ENCODE measurements at regions not wholly inside any gene's neighbourhood (a gene's known extent, or its start where the extent isn't known, plus 50 kb on each side); places are given as distances from the start of the nearest gene placed in this dataset.

DNA sequence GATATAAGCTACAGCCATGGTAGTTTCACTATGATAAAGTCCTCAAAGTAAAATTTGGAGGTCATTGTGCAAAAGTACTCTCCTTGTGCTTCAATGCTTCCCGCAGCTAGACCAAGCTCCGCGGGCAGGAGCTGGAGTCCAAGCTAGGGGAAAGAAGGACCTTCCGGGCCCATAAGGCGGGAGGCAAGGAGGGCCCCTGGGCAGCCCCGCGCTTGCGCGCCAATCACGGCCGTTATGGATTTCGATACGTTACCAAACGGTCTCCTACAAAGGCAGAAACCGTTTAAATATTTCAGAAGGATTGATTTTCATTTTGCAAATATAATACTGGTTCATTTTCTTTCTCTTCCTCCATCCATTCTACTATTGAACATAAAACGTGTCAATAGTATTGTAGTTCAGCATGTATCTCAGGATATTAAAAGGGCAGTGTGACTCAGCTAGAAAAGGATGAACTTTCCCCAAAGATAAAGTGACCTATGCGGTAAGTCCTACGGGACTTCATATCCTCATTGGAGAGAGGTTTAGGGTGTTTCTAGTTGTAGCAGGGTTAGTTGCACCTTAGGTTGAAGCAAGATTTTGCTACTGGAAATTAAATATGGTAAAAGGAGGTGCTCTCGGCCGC lies 128.0 kb downstream of the KIF20B start:
- DNase-seq: no peak

DNA sequence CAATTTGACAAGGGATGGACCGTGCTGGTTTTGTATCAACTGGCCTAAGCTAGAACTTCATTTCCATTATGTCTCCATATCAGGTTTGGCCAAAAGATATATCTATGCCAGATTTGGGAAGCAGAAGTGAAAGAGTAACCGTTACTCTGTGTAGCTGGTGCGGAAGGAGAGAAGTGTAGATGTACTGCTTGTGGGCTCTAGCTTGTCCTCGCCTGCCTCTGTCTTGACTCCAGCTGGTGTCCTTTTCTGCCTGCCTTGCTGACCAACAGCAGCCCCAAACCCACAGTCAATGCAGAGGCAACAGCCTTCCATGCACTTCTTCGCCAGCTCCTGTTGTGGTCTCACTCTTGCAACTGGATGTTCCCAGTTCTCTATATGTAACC lies 128.5 kb downstream of the KIF20B start:
- no peak for DNase-seq

DNA sequence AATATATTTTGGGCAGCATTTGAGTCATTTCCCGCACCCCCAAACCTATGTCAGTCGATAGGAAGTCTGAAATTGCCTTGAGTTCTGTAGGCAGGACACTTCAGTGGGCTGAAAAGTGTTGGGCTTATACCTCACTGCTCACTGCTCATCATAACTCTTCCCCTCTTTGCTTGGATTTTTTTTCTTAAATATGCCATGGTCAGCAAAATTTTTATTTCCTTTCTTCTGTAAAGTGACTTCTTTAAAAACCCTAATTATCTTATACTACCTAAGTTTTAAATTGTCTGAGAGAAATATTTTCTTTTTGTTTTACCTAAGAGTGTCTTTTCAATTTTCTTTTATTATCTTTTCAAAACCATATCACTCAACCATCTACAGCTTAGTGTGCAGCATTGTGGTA lies 129.2 kb downstream of the KIF20B start:
- DNase-seq: no peak

DNA sequence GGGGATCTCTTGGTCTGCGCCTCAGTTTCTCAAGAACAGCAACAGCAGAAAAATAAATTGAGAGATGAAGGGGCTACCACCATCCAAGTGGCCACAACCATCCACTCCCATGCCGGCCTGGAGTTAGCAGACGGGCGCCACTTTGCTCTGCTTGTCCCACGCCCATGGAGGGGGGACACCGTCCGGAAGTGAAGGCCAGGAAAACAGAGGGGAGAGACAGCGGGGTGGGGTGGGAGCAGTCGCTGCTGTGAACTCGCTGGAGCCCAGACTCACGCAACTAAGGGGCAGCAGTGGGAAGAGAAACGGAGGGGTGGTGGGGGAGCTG lies 135.4 kb downstream of the KIF20B start:
- no peak for DNase-seq

DNA sequence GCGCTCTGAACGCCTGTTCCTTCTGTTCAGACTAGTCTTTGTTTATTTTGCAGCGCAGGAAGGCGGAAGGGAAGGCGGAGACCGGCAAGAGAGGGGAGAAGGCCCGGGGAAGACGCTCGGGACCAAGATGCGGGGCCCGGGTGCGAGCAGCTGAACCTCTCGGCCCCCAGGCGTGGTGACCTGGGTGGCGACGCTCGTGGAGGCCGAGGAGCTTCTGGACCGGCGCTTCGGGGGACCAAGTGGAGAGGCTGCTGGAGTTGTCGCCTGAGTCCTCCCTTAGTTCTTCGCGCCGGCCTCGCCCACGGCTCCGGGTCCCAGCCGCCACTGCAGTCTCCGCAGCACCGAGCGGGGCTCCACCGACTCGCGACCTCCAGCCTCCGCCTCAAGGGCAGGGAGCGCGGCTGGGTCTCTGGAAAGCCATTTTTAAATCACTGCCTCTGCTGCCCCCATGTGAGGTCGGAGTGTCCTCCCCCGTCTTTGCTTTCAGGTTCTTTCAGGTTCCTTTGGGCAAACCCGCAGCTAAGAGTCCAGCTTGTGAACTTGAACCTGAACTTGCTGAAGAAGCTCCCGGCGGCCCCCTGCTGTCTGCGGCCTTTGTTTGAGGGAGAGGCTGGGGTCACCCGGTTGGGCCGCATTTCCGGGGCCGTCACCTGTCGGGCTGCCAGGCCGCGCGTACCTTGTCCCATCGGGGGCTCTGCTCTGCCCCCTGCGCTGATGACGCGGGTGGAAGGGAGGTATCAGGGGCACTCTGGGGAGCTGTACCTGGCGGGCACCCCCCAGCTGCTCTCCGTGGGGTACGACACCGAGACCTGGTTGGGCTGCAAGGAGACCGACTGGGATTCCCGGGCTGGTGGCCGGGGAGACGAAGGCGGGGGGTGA lies 136.0 kb downstream of the KIF20B start:
- peak; percentile 67 for DNase-seq

DNA sequence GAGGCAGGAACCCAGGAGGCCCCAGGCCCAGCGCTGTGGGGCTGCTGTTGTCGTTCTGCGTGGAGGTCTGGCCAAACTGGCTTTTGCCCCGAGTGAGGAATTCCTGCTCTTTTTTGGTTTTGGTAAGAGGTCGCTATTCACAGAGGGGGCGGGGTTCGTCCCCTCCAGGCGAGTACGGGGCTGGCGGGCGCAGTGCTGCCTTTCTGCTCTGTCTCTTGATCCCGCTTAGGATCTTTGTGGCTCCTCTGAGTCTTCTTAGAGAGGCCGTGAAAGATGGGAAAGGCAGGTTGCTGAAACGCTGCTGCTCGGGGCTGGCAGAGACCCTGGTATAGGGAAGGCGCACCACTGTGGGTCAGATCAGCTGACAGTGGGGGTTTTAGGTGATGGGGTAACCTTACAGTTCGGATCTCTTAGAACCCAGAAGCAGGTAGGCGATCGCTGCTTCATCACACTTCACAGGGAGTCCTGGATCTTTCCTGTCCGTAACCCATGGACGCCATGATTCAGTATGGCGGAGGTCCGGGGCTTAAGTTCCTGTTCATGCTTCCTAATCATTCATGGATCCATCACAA lies 136.7 kb downstream of the KIF20B start:
- DNase-seq: no peak

DNA sequence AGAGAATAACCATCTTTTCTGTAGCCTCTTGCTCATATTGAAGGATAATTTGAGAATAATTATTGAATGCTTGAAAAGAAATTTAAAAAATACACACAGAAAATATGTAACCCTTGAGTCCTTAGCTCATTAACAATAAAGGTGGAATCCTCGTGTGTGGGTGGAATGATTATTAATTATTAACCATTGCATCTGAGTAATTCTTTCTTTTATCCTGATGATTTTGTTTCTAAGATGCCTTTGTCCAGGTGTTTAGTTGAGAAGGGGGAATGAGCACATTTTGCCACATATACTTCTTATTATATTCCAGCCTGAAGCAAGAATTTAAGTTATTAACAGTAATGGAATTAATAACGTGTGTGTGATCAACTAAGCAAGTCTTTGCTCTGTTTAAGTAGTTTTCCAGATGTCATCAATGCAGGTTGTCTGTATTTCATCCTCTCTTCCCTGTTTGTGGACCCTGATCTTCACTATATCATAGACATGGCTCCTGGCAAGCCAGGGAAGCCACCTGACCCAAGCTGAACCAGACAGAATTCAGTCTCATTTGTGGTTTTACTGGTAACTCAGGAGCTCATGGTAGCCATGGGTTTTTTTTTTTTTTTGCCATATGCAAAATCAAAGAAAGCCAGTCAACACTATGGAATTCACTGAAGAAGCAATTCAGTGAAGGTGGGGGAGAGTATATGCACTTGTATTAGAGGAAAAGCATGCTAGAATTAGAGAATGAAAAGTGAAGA lies 144.3 kb downstream of the KIF20B start:
- no peak for DNase-seq

DNA sequence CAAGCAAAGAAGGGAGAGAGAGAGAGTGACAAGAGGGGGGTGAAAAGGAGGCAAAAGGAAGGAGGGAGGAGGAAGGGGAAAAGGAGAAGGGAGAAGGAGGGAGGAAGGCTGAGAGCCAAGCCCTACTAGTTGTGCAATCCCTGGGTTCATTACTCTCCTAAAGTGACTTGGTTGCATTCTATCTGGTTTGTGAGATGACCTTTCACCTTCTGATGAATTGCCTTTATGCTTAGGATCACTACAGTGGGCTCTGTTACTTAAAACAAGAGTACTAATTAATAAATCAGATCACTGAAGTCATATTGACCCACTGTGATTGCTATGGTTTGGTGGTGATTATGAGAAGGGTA lies 144.9 kb downstream of the KIF20B start:
- DNase-seq: no peak

DNA sequence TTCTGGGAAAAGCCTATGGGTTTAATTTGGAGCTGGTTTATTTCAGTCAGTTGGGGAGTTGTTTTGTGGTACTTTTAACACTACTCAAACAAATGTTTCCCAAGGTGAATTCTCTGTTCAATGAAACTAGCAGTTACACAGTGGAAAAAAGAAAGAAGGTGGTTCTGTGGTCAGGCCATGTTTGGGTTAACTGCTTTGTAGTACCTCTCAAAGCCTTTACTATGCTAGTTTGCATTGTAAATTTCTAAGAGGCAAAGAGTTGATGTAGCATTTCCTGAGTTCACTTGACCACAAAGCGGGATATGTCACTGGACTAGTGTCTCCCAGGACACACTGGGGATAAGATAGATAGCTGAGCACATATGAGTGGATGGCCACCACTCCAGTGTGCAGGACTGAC lies 145.4 kb downstream of the KIF20B start:
- no peak for DNase-seq

DNA sequence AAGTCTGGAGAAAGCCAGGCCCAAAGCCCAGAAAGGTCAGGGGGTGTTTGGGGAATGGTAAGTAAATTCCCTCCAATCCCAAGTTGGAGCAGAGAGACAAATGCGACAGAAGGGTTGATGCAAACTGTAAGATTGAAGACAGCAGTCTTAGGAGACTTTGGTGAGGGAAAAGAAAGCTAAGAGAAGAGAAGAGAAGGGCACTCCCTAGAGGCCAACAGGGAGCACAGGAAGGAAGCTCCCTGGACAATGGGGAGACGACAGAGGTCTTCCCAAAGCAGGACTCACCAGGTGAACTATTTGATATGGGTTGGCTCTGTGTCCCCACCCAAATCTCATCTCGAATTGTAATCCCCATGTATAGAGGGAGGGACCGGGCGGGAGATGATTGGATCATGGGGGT lies 151.5 kb downstream of the KIF20B start:
- DNase-seq: no peak

DNA sequence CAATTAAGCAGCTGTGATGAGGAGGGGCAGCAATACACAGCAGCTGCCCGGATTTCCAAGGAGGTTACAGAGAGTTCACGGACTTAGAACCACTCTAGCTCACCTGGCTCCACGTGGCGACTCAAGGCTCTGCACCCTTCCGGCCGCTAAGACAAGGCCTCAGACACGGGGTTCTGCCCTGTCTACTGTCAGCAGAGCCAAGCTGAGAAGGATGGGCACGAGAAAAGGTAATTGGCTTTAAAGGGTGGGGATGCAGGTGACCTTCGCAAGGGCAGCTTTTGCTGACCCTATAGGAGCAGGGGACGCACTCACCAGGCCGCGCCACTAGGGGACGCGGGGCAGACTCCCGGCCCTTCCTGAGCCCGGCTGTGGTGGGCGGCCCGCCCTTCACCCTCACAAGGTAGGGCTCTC lies 152.4 kb downstream of the KIF20B start:
- no peak for DNase-seq

DNA sequence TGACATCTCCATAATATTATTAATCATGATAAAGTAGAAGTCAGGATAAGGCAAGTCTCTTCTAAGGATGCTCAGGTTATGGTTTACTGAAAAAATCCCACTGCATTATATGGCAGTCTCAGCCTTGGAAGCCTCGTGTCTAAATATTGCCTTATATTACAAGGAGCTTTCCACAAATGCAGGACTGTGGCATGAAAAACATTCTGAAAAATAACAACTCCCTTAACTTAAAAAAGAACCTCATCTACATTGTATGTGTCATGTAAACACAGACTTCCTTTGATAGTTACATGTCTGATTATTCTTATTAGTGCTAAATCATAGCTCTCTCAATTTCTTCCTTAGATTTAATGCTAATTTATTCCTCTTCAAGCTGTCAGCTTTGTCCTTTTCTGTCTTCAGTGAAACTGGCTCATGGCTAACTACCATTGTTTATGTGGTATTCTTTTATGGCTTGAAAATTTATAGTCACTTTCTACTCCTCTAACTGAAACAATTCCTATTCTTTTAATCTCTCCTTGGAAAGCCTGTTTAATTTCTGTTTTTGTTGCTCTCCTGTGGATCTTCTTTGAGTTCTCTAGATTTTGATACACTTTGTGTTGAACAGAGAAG lies 156.1 kb downstream of the KIF20B start:
- DNase-seq: no peak

DNA sequence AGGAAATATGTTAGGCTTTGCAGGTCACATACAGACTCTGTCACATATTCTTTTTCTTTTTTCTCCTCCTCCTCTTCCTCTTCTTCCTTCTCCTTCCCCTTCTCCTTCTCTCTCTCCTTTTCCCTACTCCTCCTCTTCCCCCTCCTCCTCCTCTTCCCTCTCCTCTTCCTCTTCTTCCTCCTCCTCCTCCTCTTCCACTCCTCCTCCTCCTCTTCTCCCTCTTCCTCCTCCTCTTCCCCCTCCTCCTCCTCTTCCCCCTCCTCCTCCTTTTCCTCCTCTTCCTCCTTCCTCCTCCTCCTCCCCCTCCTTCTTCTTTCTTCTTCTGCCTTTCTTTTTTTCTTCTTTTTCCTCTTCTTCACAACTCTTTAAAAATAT lies 159.8 kb downstream of the KIF20B start:
- DNase-seq: no peak

DNA sequence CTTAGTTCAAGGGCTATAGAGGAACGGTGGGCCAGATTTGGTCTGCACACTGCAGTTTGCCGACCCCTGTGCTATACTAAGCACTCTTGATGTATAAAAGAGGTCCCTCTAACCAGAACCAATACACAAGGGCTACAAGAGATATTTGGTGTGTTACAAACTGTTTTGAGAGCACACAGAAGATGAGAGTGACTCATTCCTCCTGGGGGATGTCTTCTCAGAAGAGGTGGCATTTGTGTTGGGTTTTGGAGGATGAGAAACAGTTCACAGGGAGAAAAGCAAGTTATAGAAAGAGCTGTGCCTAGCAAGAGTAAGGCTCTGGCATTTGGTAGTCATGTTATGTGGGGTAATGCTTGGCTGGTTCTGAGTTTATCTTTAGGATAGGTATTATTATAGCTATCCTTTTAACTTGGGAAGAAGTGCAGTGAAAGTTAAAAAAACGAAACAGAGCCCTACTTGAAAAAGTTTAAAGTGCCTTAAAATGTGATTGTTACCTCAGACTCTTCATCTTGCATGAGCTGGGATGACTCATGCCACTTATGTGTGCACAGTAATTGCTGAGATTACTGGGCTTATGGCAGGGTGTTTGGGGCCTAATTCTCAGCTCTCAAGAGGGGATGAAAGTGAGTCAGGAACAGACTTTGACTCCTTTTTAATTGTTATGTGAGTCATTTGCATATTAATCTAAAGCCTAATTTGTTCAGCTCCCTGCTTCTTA lies 160.4 kb downstream of the KIF20B start:
- no peak for DNase-seq

DNA sequence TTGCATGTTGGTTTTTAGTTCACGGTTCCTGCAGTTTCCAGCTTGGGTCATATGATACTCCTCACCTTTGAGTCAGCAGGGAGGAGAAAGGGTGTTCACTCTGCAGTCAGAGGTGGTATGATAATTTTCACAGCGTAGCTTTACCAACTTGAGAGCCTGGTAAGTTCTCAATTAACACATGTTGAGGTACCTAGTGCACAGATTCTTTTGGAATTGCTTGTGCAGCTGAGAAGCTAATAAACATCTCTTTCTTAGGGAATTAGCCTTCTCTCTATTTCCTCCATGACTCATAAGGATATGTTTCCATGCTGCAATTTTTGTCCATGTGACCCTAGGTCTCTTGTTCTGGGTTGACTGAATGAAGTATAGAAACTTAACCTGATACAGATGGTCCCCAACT lies 166.6 kb downstream of the KIF20B start:
- DNase-seq: no peak

DNA sequence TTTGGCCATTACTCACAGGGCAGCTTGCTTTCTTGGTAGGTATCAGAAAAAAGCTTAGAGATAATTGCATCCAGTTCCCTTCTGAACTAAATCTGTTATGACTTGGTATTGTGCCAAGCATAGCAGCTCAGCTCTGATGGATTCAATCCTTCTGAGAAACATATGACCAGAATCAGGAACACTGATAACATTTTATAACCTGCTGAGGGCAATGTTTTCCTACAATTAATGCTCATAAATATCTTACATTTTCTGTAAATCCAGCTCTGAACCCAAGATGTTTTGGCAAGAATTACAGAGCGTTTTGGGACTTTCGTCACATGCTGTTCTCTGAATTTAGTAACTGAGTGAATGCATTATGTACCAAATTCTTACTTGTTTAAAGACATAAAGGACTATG lies 167.8 kb downstream of the KIF20B start:
- DNase-seq: no peak

DNA sequence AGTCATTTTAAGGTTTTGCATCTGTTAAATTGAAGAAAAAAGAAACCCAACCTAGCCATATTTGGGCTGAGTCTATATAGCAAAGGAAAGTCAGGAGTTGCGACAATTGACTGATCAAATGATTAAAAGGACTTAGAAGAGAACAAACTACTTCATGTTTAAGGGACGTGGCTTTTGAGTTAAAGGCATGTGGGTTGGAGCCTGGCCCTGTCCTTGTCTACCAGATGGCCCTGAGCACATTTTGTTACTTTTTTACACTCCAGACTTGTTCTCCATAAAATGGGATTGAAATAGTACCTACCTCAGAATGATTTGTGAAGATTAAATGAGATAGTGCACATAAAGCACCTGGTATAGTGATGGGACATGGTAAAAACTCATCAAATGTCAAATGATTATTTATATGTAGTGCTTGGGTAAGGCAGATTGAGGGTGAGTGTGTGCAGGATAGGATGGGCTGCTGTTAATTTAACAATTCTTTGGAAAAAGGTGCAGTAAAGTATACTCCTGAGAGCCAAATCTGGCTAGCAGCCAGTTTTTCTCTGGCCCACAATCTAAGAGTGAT lies 168.3 kb downstream of the KIF20B start:
- DNase-seq: no peak

DNA sequence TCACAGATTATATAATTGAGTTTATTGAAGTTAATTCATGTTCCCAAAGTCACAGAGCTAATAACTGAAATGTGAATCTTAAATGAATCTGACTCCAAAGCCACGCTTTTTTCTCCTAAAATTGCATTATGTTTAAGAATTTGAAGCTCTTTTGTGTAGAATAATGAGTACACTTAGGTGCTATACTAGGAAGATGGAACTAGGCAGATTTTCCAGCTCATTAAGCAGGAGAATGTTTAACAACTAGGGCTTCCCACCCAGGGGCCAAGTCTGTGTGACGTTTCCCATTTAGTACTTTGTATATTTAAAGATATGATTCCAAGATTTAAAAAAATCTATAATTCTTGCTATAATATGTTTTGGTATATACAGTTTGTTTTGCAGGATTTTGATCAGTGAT lies 169.5 kb downstream of the KIF20B start:
- DNase-seq: no peak

DNA sequence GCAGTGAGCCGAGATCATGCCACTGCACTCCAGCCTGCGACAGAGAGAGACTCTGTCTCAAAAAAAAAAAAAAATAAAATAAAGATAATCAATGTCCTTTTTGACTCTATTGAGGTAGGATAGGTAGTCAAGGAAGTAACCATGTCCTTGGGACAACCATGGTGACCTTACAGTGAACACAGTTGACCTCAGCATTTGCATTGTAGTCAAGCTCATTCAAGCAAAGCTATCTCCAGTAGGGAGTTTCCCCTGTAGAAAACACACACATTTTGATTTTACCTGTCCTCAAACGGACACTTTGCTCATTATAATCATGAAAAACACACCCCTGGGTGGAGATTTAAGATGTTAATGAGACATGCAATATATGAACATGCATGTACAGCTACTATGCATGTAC lies 171.7 kb downstream of the KIF20B start:
- no peak for DNase-seq

DNA sequence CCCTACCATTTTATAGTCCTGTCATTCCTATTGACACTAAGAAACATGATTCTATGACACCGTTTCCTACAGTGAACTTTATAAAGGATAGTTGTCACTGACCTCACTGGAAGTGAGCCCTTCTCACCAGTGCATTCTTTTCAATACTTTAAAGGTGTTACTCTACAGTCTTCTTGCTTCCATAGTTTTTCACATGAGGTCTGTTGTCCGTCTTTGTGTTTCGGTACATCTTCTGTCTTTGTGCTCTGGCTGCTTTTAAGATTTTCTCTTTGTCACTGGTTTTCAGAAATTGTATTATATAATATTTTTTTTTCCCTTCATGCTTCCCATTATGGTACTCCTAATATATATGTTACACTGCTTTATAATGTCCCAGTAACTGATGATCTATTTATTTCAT lies 174.2 kb downstream of the KIF20B start:
- no peak for DNase-seq

DNA sequence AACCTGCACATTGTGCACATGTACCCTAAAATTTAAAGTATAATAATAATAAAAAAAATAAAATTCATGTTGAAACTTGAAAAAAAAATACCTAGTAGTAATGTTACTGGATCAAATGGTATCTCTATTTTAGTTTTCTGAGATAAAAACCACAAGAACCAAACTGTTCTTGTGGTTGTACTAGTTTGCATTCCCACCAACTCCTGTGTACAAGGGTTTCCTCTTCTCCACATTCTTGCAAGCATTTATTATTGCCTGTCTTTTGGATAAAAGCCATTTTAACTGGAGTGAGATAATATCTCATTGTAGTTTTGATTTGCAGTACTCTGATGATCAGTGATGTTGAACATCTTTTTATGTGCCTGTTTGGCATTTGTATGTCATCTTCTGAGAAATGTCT lies 177.7 kb downstream of the KIF20B start:
- no peak for DNase-seq

DNA sequence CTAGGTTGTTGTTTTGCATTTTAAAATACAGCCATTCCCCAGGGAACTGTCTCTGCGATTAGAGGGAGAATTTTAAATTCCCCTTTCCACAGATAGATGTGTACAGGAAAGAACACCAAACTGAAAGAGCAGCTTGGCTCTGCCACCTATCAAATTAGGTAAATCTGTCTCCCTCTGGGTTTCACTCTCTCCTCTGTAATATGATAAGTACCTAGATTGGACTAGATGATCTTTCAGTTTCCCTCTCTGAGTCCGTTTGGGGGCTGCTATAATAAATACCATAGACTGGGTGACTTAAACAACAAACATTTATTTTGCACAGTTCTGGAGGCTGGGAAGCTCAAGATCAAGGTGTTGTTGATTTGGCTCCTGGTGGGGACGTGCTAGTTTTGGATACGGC lies 186.0 kb downstream of the KIF20B start:
- DNase-seq: no peak

DNA sequence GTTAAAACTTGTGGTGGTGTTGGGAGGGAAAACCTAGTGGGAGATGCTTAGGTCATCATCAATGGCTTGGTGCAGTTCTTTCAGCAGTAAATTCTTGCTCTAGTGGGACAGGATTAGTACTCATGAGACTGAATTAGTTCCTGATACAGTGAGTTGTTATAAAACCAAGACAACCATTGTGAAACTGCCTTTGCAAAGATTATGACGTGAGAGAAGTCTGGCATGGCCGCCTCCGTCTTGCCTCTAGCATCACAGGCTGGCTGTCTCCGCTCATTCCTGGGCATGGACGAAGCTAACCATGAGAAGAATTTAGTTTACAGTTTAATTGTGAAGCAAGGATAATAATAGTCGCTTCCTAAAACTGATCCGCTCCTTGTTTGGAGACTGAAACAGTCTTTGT lies 186.4 kb downstream of the KIF20B start:
- DNase-seq: no peak
